Endodermal cell (in vitro differentiated cells): ENCODE measurements at regions not wholly inside any gene's neighbourhood (a gene's known extent, or its start where the extent isn't known, plus 50 kb on each side); places are given as distances from the start of the nearest gene placed in this dataset.
A peak's percentile ranks its signal among the peaks of the same experiment; 100 is the strongest.

Experiments
- DNase-seq: peaks from one replicate; pipeline ENCODE4 v3.0.0-alpha.2; 2017
- H3K27ac ChIP-seq: 2 replicates; pipeline ENCODE4 v1.5.1; 2013; ENCODE audit warnings: mild to moderate bottlenecking, low read depth, low read length, moderate library complexity
- H3K27me3 ChIP-seq: 2 replicates; pipeline ENCODE4 v1.6.1; 2013; ENCODE audit warnings: mild to moderate bottlenecking, low read length, moderate library complexity; ENCODE audit not compliant: insufficient read depth, control insufficient read depth, poor library complexity, severe bottlenecking
- H3K36me3 ChIP-seq: 2 replicates; pipeline ENCODE4 v1.7.0; 2013; ENCODE audit warnings: mild to moderate bottlenecking, low read length, moderate library complexity; ENCODE audit not compliant: control insufficient read depth, insufficient read depth
- H3K4me1 ChIP-seq: one replicate; pipeline ENCODE4 v1.7.0; 2013; ENCODE audit warnings: low read length; ENCODE audit not compliant: control insufficient read depth, insufficient read depth
- H3K4me3 ChIP-seq: 2 replicates; pipeline ENCODE4 v1.5.1; 2013; ENCODE audit warnings: mild to moderate bottlenecking, low read length, moderate library complexity
- H3K9ac ChIP-seq: 2 replicates; pipeline ENCODE4 v1.6.1; 2013; ENCODE audit warnings: mild to moderate bottlenecking, low read length, moderate library complexity; ENCODE audit not compliant: poor library complexity, severe bottlenecking; ENCODE audit errors: extremely low read depth
- H3K9me3 ChIP-seq: 2 replicates; pipeline ENCODE4 v1.6.1; 2013; ENCODE audit warnings: mild to moderate bottlenecking, low read length, moderate library complexity; ENCODE audit not compliant: control insufficient read depth
- H3K27ac Mint-ChIP-seq: 2 replicates; pipeline ENCODE4 v1.8.0; 2020; ENCODE audit warnings: mixed read lengths
- H3K27me3 Mint-ChIP-seq: 2 replicates; pipeline ENCODE4 v1.8.0; 2021; ENCODE audit warnings: mild to moderate bottlenecking, mixed read lengths; ENCODE audit not compliant: insufficient read depth
- H3K36me3 Mint-ChIP-seq: 2 replicates; pipeline ENCODE4 v1.8.0; 2020; ENCODE audit warnings: low read depth, mixed read lengths
- H3K4me1 Mint-ChIP-seq: 2 replicates; pipeline ENCODE4 v1.8.0; 2020; ENCODE audit warnings: mixed read lengths
- H3K4me3 Mint-ChIP-seq: 2 replicates; pipeline ENCODE4 v1.8.0; 2020; ENCODE audit warnings: mild to moderate bottlenecking, moderate library complexity, mixed read lengths
- H3K9me3 Mint-ChIP-seq: 2 replicates; pipeline ENCODE4 v1.8.0; 2020; ENCODE audit warnings: mild to moderate bottlenecking, mixed read lengths
- CTCF ChIP-seq: fragments of 200-600 bp; sonication (generic); conservative IDR thresholded peaks from 2 replicates; pipeline ENCODE4 v1.5.0; 2021; ENCODE audit warnings: antibody characterized with exemption, mild to moderate bottlenecking
- WGBS, 2 experiments: methylation state at CpG; one replicate each; pipeline versions ENCODE4 v1.1.5 to v1.1.7; 2013; ENCODE audit warnings: missing lambda C conversion rate in 2 of 2, mixed read lengths in 1 of 2; ENCODE audit not compliant: insufficient coverage in 1 of 2, insufficient read length in 1 of 2; 5-methylcytosine and 5-hydroxymethylcytosine counted together

GRCh38 chr14:101020834-101021370 is 117.4 kb upstream of the RTL1 start:
- peaks cover 20% of the 10 kb centered on the region for H3K9me3 Mint-ChIP-seq
- no peaks in the 10 kb centered on the region for H3K36me3 Mint-ChIP-seq
- H3K27me3 ChIP-seq = no peaks in the 10 kb centered on the region
- TF ChIP-seq CTCF = no peak
- no peak overlapping the region for H3K27ac Mint-ChIP-seq
- H3K4me3 Mint-ChIP-seq = no peak overlapping the region
- H3K27me3 Mint-ChIP-seq = peaks cover 9% of the 10 kb centered on the region
- no peak overlapping the region for H3K27ac ChIP-seq
- H3K9ac ChIP-seq = no peak overlapping the region
- peaks cover 6% of the 10 kb centered on the region for H3K4me1 Mint-ChIP-seq
- 89 to 95% methylated on average over 5 to 7 of the region's 7 CpGs for WGBS, 2 experiments
- H3K4me1 ChIP-seq = no peaks in the 10 kb centered on the region
- H3K4me3 ChIP-seq = no peak overlapping the region
- no peaks in the 10 kb centered on the region for H3K9me3 ChIP-seq
- H3K36me3 ChIP-seq = no peaks in the 10 kb centered on the region
- DNase-seq = peak; percentile 17

GRCh38 chr14:101022121-101022520 is 118.6 kb upstream of the RTL1 start:
- peak; percentile 14 for DNase-seq
- Mint-ChIP-seq H3K27ac (no peak overlapping the region), H3K36me3 (no peaks in the 10 kb centered on the region), H3K9me3 (peaks cover 20% of the 10 kb centered on the region), H3K27me3 (peaks cover 9% of the 10 kb centered on the region), H3K4me3 (no peak overlapping the region), H3K4me1 (no peaks in the 10 kb centered on the region)
- no peaks in the 10 kb centered on the region for H3K4me1 ChIP-seq
- no peak for TF ChIP-seq CTCF
- H3K9ac ChIP-seq = no peak overlapping the region
- H3K4me3 ChIP-seq = no peak overlapping the region
- H3K27ac ChIP-seq = no peak overlapping the region
- no peaks in the 10 kb centered on the region for H3K27me3 ChIP-seq
- WGBS, 2 experiments = 92 to 100% methylated on average over 3 to 8 of the region's 8 CpGs
- no peaks in the 10 kb centered on the region for H3K36me3 ChIP-seq
- no peaks in the 10 kb centered on the region for H3K9me3 ChIP-seq

- 89 to 91% methylated on average over 12 to 15 of the region's 15 CpGs for WGBS, 2 experiments
- peak; percentile 8 for DNase-seq
- Mint-ChIP-seq H3K27ac (no peak overlapping the region), H3K9me3 (peaks cover 20% of the 10 kb centered on the region), H3K4me1 (no peaks in the 10 kb centered on the region), H3K27me3 (peaks cover 9% of the 10 kb centered on the region), H3K36me3 (no peaks in the 10 kb centered on the region), H3K4me3 (no peak overlapping the region)
- Histone ChIP-seq H3K36me3 (no peaks in the 10 kb centered on the region), H3K4me3 (no peak overlapping the region), H3K4me1 (no peaks in the 10 kb centered on the region), H3K27ac (no peak overlapping the region), H3K9ac (no peak overlapping the region), H3K27me3 (no peaks in the 10 kb centered on the region), H3K9me3 (no peaks in the 10 kb centered on the region)
- no peak for TF ChIP-seq CTCF
Measured at GRCh38 chr14:101022916-101023435, 119.5 kb upstream of the RTL1 start.
